IMR-90 (cell line): ENCODE measurements at regions not wholly inside any gene's neighbourhood (a gene's known extent, or its start where the extent isn't known, plus 50 kb on each side); places are given as distances from the start of the nearest gene placed in this dataset.

ENCODE experiments used
- ATAC-seq: fragments of 200-7000 bp; cut with Tn5 transposase; 2 replicates; pipeline ENCODE4 v1.9.1; 2020; ENCODE audit warnings: low read depth, mild to moderate bottlenecking, moderate library complexity
- BruUV-seq: library from RNA; stranded (reverse); fragments of 400-500 nt; replicated peaks from 2 replicates; lab custom pipeline; 2021; lab: Mats Ljungman, UMichigan
- CTCF ChIA-PET: fragments of 300-600 bp; formaldehyde crosslinking; extraction: SDS; loops from one replicate; lab custom pipeline; 2021; ENCODE audit warnings: antibody characterized with exemption; lab: Yijun Ruan, JAX
- POLR2A ChIA-PET: fragments of 300-600 bp; sonication (Branson Sonifier 250); formaldehyde crosslinking; loops from one replicate; lab custom pipeline; 2022; ENCODE audit warnings: antibody characterized with exemption; ENCODE audit not compliant: unreplicated experiment; lab: Charles Lee
- DNase-seq: peaks from one replicate; pipeline ENCODE4 v3.0.0; 2013
- H2AFZ ChIP-seq: replicated peaks from 2 replicates; pipeline ENCODE3; 2013; ENCODE audit warnings: low read length, mild to moderate bottlenecking; ENCODE audit not compliant: poor library complexity
- H2AK5ac ChIP-seq: 2 replicates; pipeline ENCODE4 v1.6.1; 2013; ENCODE audit warnings: low read depth, low read length, inconsistent platforms
- H2AK9ac ChIP-seq: replicated peaks from 2 replicates; pipeline ENCODE3; 2013; ENCODE audit warnings: mild to moderate bottlenecking, low read depth, low read length, moderate library complexity; ENCODE audit not compliant: poor library complexity
- H2BK120ac ChIP-seq: 2 replicates; pipeline ENCODE4 v1.6.1; 2013; ENCODE audit warnings: low read depth, low read length, inconsistent platforms
- H2BK15ac ChIP-seq: 3 replicates; pipeline ENCODE4 v1.6.1; 2013; ENCODE audit warnings: low read depth, low read length, inconsistent platforms
- H2BK20ac ChIP-seq: 2 replicates; pipeline ENCODE4 v1.6.1; 2013; ENCODE audit warnings: low read depth, mild to moderate bottlenecking, inconsistent platforms, low read length, moderate library complexity
- H2BK5ac ChIP-seq: 2 replicates; pipeline ENCODE4 v1.6.1; 2013; ENCODE audit warnings: mild to moderate bottlenecking, low read depth, low read length, inconsistent platforms; ENCODE audit not compliant: poor library complexity, severe bottlenecking
- H3K14ac ChIP-seq: replicated peaks from 2 replicates; pipeline ENCODE4 v1.6.1; 2013; ENCODE audit warnings: low read depth, low read length, inconsistent platforms
- H3K18ac ChIP-seq: 2 replicates; pipeline ENCODE4 v1.6.1; 2013; ENCODE audit warnings: low read depth, low read length, control low read depth
- H3K23ac ChIP-seq: 2 replicates; pipeline ENCODE4 v1.6.1; 2013; ENCODE audit warnings: low read depth, low read length, inconsistent platforms
- H3K27ac ChIP-seq: 2 replicates; pipeline ENCODE4 v1.5.1; 2013; ENCODE audit warnings: mild to moderate bottlenecking, control low read depth, low read length; ENCODE audit not compliant: insufficient read depth
- H3K27me3 ChIP-seq: 2 replicates; pipeline ENCODE4 v1.6.1; 2013; ENCODE audit warnings: low read length; ENCODE audit not compliant: control insufficient read depth, insufficient read depth
- H3K36me3 ChIP-seq: 2 replicates; pipeline ENCODE4 v1.6.1; 2013; ENCODE audit warnings: low read length, mixed read lengths; ENCODE audit not compliant: control insufficient read depth, insufficient read depth
- H3K4ac ChIP-seq: 2 replicates; pipeline ENCODE4 v1.6.1; 2013; ENCODE audit warnings: low read depth, low read length, inconsistent platforms
- H3K4me1 ChIP-seq: 2 replicates; pipeline ENCODE4 v1.6.1; 2013; ENCODE audit warnings: low read length, mixed read lengths; ENCODE audit not compliant: control insufficient read depth, insufficient read depth
- H3K4me2 ChIP-seq: 2 replicates; pipeline ENCODE4 v1.6.1; 2013; ENCODE audit warnings: low read depth, mild to moderate bottlenecking, control low read depth, low read length, moderate library complexity
- H3K4me3 ChIP-seq: 2 replicates; pipeline ENCODE4 v1.5.1; 2013; ENCODE audit warnings: low read depth, mild to moderate bottlenecking, control low read depth, low read length, moderate library complexity; ENCODE audit not compliant: insufficient read depth
- H3K56ac ChIP-seq: 2 replicates; pipeline ENCODE4 v1.6.1; 2013; ENCODE audit warnings: low read length, inconsistent platforms; ENCODE audit not compliant: insufficient read depth; ENCODE audit errors: extremely low read depth
- H3K79me1 ChIP-seq, 2 experiments: 2 replicates each; pipeline ENCODE4 v1.6.1; 2013; ENCODE audit warnings: low read length in 2 of 2, inconsistent platforms in 1 of 2, low read depth in 1 of 2
- H3K9ac ChIP-seq: 2 replicates; pipeline ENCODE4 v1.6.1; 2013; ENCODE audit warnings: low read depth, low read length, control low read depth
- H3K9me1 ChIP-seq: 2 replicates; pipeline ENCODE4 v1.6.1; 2013; ENCODE audit warnings: low read length, inconsistent platforms; ENCODE audit not compliant: insufficient read depth
- H3K9me3 ChIP-seq: 2 replicates; pipeline ENCODE4 v1.6.1; 2013; ENCODE audit warnings: low read length; ENCODE audit not compliant: control insufficient read depth, insufficient read depth
- H4K20me1 ChIP-seq: 2 replicates; pipeline ENCODE4 v1.6.1; 2013; ENCODE audit warnings: low read length, inconsistent platforms; ENCODE audit not compliant: insufficient read depth
- H4K5ac ChIP-seq: 2 replicates; pipeline ENCODE4 v1.6.1; 2013; ENCODE audit warnings: mild to moderate bottlenecking, low read depth, low read length, control low read depth
- H4K8ac ChIP-seq, 2 experiments: 2 replicates each; pipeline ENCODE4 v1.6.1; 2013; ENCODE audit warnings: low read depth in 2 of 2, low read length in 2 of 2, control low read depth in 1 of 2, inconsistent platforms in 1 of 2
- H4K91ac ChIP-seq: 2 replicates; pipeline ENCODE4 v1.6.1; 2013; ENCODE audit warnings: low read depth, low read length, inconsistent platforms; ENCODE audit not compliant: insufficient read depth
- BHLHE40 ChIP-seq: fragments of 150-350 bp; IDR thresholded peaks from 2 replicates; pipeline ENCODE4 v1.6.1; 2016; ENCODE audit warnings: mild to moderate bottlenecking, low read depth, low read length
- CEBPB ChIP-seq: IDR thresholded peaks from 2 replicates; pipeline ENCODE4 v1.6.1; 2012; ENCODE audit warnings: low read depth, low read length, improper control_type of control experiment
- CHD1 ChIP-seq: IDR thresholded peaks from 2 replicates; pipeline ENCODE4 v1.6.1; 2012; ENCODE audit warnings: low read depth, low read length, improper control_type of control experiment
- CTCF ChIP-seq: conservative IDR thresholded peaks from 2 replicates; pipeline ENCODE4 v1.5.1; 2012; ENCODE audit warnings: mild to moderate bottlenecking, low read depth, low read length, improper control_type of control experiment
- ELK1 ChIP-seq: fragments of 150-350 bp; IDR thresholded peaks from 2 replicates; pipeline ENCODE4 v1.6.1; 2016; ENCODE audit warnings: low read depth, mild to moderate bottlenecking, low read length, moderate library complexity, borderline replicate concordance
- FOS ChIP-seq: fragments of 150-350 bp; IDR thresholded peaks from 2 replicates; pipeline ENCODE4 v1.6.1; 2016; ENCODE audit warnings: low read depth, low read length
- MAFK ChIP-seq: IDR thresholded peaks from 2 replicates; pipeline ENCODE4 v1.6.1; 2012; ENCODE audit warnings: low read depth, low read length, improper control_type of control experiment
- MAZ ChIP-seq: IDR thresholded peaks from 2 replicates; pipeline ENCODE4 v1.6.1; 2012; ENCODE audit warnings: low read depth, mild to moderate bottlenecking, low read length, improper control_type of control experiment, moderate library complexity, borderline replicate concordance
- MXI1 ChIP-seq: IDR thresholded peaks from 2 replicates; pipeline ENCODE4 v1.6.1; 2012; ENCODE audit warnings: low read depth, mild to moderate bottlenecking, low read length, moderate library complexity, borderline replicate concordance
- NFE2L2 ChIP-seq: fragments of 150-350 bp; IDR thresholded peaks from 2 replicates; pipeline ENCODE4 v1.6.1; 2016; ENCODE audit warnings: low read depth, mild to moderate bottlenecking, low read length
- POLR2A ChIP-seq: IDR thresholded peaks from 2 replicates; pipeline ENCODE4 v1.6.1; 2012; ENCODE audit warnings: mild to moderate bottlenecking, low read depth, low read length
- RAD21 ChIP-seq: IDR thresholded peaks from 2 replicates; pipeline ENCODE4 v1.6.1; 2012; ENCODE audit warnings: low read length, improper control_type of control experiment
- RCOR1 ChIP-seq: IDR thresholded peaks from 2 replicates; pipeline ENCODE4 v1.6.1; 2012; ENCODE audit warnings: mild to moderate bottlenecking, low read length, improper control_type of control experiment; ENCODE audit not compliant: insufficient replicate concordance
- RFX5 ChIP-seq: IDR thresholded peaks from 2 replicates; pipeline ENCODE4 v1.8.0; 2012; ENCODE audit warnings: low read depth, mild to moderate bottlenecking, low read length, moderate library complexity
- SMC3 ChIP-seq: fragments of 150-350 bp; IDR thresholded peaks from 2 replicates; pipeline ENCODE4 v1.6.1; 2016; ENCODE audit warnings: low read depth, mild to moderate bottlenecking, antibody characterized with exemption, low read length, moderate library complexity
- USF2 ChIP-seq: fragments of 150-350 bp; IDR thresholded peaks from 2 replicates; pipeline ENCODE4 v1.6.1; 2017; ENCODE audit warnings: mild to moderate bottlenecking, antibody characterized with exemption, low read length, low read depth
- WGBS, 2 experiments: methylation state at CpG; one replicate each; pipeline versions ENCODE4 v1.1.5 to v1.1.7; 2013; ENCODE audit warnings: missing lambda C conversion rate in 2 of 2; ENCODE audit not compliant: insufficient read length in 1 of 2; ENCODE audit errors: extremely low coverage in 2 of 2; 5-methylcytosine and 5-hydroxymethylcytosine counted together
- dilution Hi-C: fragments of 300-500 bp; cut with HindIII; formaldehyde crosslinking; loops from one replicate; pipeline ENCODE4 v1.14.3; 2018; ENCODE audit warnings: low sequenced_read_pairs; ENCODE audit not compliant: unreplicated experiment
- in situ Hi-C: fragments of 300-500 bp; cut with MboI; formaldehyde crosslinking; loops from 3 replicates; pipeline ENCODE4 v1.14.3; 2019; ENCODE audit warnings: low sequenced_read_pairs, inconsistent platforms, mixed read lengths
- intact Hi-C: fragments of 100-400 bp; cut with micrococcal nuclease; formaldehyde crosslinking; loops from 2 replicates; pipeline ENCODE4 v1.10.0; 2022

GRCh38 chr6:40879169-40879568, 159.9 kb downstream of the UNC5CL start:
- no peak overlapping the region for H4K5ac ChIP-seq
- no TSS peak for BruUV-seq
- H2AFZ ChIP-seq: no peak overlapping the region
- ChIA-PET POLR2A (no interaction called here), CTCF (no interaction called here)
- in situ Hi-C loops: no loop called here
- no peaks in the 10 kb centered on the region for H3K36me3 ChIP-seq
- no peak overlapping the region for H4K8ac ChIP-seq
- H3K23ac ChIP-seq: no peak overlapping the region
- H3K56ac ChIP-seq: no peak overlapping the region
- H3K4ac ChIP-seq: no peak overlapping the region
- H3K27ac ChIP-seq: no peak overlapping the region
- TF ChIP-seq ELK1 (no peak), RAD21 (no peak), USF2 (no peak), CTCF (no peak), MAZ (no peak), MAFK (no peak), SMC3 (no peak), CEBPB (no peak), POLR2A (no peak), CHD1 (no peak), BHLHE40 (no peak), MXI1 (no peak), FOS (no peak), NFE2L2 (no peak), RCOR1 (no peak), RFX5 (no peak)
- H3K14ac ChIP-seq: no peak overlapping the region
- intact Hi-C loops: no loop called here
- no peak overlapping the region for H4K91ac ChIP-seq
- no peak overlapping the region for H3K9ac ChIP-seq
- dilution Hi-C loops: no loop called here
- no peak overlapping the region for H3K4me3 ChIP-seq
- H2BK120ac ChIP-seq: no peak overlapping the region
- H2AK5ac ChIP-seq: no peak overlapping the region
- H3K4me2 ChIP-seq: no peak overlapping the region
- H3K18ac ChIP-seq: no peak overlapping the region
- peaks cover 7% of the 10 kb centered on the region for H3K27me3 ChIP-seq
- no peaks in the 10 kb centered on the region for H3K79me1 ChIP-seq
- no CpG with 5 or more reads among the region's 2 CpGs for WGBS, 2 experiments
- DNase-seq (no peak), ATAC-seq (no peak)
- no peaks in the 10 kb centered on the region for H3K9me1 ChIP-seq
- H2BK20ac ChIP-seq: no peak overlapping the region
- no peaks in the 10 kb centered on the region for H3K9me3 ChIP-seq
- H3K4me1 ChIP-seq: no peaks in the 10 kb centered on the region
- H2BK15ac ChIP-seq: no peak overlapping the region
- no peak overlapping the region for H2AK9ac ChIP-seq
- H2BK5ac ChIP-seq: no peak overlapping the region
- H4K20me1 ChIP-seq: no peaks in the 10 kb centered on the region
